ENCODE measurements at regions not wholly inside any gene's neighbourhood (a gene's known extent, or its start where the extent isn't known, plus 50 kb on each side); places are given as distances from the start of the nearest gene placed in this dataset.
"Not testable (repeated sequence)": the region's sequence is repeated elsewhere in the genome, so short reads cannot be mapped to it uniquely, and the experiment has no call there.

- Histone ChIP-seq H3K79me2 (ENCODE audit: low read length) (no peaks in the 10 kb centered on the region), H3K4me2 (ENCODE audit: low read depth, low read length) (no peak overlapping the region), H3K4me3 (ENCODE audit: low read length) (no peak overlapping the region), H3K27me3 (replicated peaks; ENCODE audit: insufficient read depth, low read length) (no peaks in the 10 kb centered on the region), H3K4me1 (ENCODE audit: low read length) (no peaks in the 10 kb centered on the region), H4K20me1 (ENCODE audit: insufficient read depth, low read length) (no peaks in the 10 kb centered on the region), H3K9ac (ENCODE audit: low read length) (no peak overlapping the region), H3F3A (ENCODE audit: insufficient read depth, low read length) (no peaks in the 10 kb centered on the region), H3K27ac (ENCODE audit: low read length) (no peak overlapping the region), H3K9me3 (replicated peaks; ENCODE audit: insufficient read depth, low read length) (no peaks in the 10 kb centered on the region), H3K36me3 (replicated peaks; ENCODE audit: insufficient read depth, low read length) (no peaks in the 10 kb centered on the region), H2AFZ (ENCODE audit: low read length) (no peak overlapping the region), H3K9me2 (replicated peaks; ENCODE audit: insufficient read depth, low read length) (no peaks in the 10 kb centered on the region)
- DNase-seq, result no peak
- TF ChIP-seq EZH2 (optimal IDR thresholded peaks at IDR 0.05; ENCODE audit: low read depth, low read length) (no peak), EZH2phosphoT487 (IDR thresholded peaks at IDR 0.05; ENCODE audit: low read length) (no peak)
- TF ChIP-seq, protein P1, sequence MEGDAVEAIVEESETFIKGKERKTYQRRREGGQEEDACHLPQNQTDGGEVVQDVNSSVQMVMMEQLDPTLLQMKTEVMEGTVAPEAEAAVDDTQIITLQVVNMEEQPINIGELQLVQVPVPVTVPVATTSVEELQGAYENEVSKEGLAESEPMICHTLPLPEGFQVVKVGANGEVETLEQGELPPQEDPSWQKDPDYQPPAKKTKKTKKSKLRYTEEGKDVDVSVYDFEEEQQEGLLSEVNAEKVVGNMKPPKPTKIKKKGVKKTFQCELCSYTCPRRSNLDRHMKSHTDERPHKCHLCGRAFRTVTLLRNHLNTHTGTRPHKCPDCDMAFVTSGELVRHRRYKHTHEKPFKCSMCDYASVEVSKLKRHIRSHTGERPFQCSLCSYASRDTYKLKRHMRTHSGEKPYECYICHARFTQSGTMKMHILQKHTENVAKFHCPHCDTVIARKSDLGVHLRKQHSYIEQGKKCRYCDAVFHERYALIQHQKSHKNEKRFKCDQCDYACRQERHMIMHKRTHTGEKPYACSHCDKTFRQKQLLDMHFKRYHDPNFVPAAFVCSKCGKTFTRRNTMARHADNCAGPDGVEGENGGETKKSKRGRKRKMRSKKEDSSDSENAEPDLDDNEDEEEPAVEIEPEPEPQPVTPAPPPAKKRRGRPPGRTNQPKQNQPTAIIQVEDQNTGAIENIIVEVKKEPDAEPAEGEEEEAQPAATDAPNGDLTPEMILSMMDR (IDR thresholded peaks at IDR 0.05; ENCODE audit: low read length), result no peak
These were observed 709.4 kb downstream of the PCDH17 start for GRCh38 chr13:58340895-58341294.

- Histone ChIP-seq H3K27ac (ENCODE audit: low read length) (no peak overlapping the region), H4K20me1 (ENCODE audit: insufficient read depth, low read length) (no peaks in the 10 kb centered on the region), H3K9me3 (replicated peaks; ENCODE audit: insufficient read depth, low read length) (no peaks in the 10 kb centered on the region), H3F3A (ENCODE audit: insufficient read depth, low read length) (no peaks in the 10 kb centered on the region), H3K36me3 (replicated peaks; ENCODE audit: insufficient read depth, low read length) (no peaks in the 10 kb centered on the region), H3K9ac (ENCODE audit: low read length) (no peak overlapping the region), H3K27me3 (replicated peaks; ENCODE audit: insufficient read depth, low read length) (no peaks in the 10 kb centered on the region), H2AFZ (ENCODE audit: low read length) (no peak overlapping the region), H3K4me3 (ENCODE audit: low read length) (no peak overlapping the region), H3K4me1 (ENCODE audit: low read length) (no peaks in the 10 kb centered on the region), H3K9me2 (replicated peaks; ENCODE audit: insufficient read depth, low read length) (no peaks in the 10 kb centered on the region), H3K79me2 (ENCODE audit: low read length) (no peaks in the 10 kb centered on the region), H3K4me2 (ENCODE audit: low read depth, low read length) (no peak overlapping the region)
- DNase-seq, result no peak
- TF ChIP-seq EZH2 (optimal IDR thresholded peaks at IDR 0.05; ENCODE audit: low read depth, low read length) (no peak), EZH2phosphoT487 (IDR thresholded peaks at IDR 0.05; ENCODE audit: low read length) (no peak)
- TF ChIP-seq, protein P1 (IDR thresholded peaks at IDR 0.05; ENCODE audit: low read length), result no peak
These were observed 709.8 kb downstream of the PCDH17 start for GRCh38 chr13:58341318-58341717.

GRCh38 chr13:58343076-58343475 is 711.5 kb downstream of the PCDH17 start:
- Histone ChIP-seq H3K9me2 (replicated peaks; ENCODE audit: insufficient read depth, low read length) (no peaks in the 10 kb centered on the region), H3K4me2 (ENCODE audit: low read depth, low read length) (no peak overlapping the region), H2AFZ (ENCODE audit: low read length) (no peak overlapping the region), H3K27ac (ENCODE audit: low read length) (no peak overlapping the region), H3F3A (ENCODE audit: insufficient read depth, low read length) (no peaks in the 10 kb centered on the region), H3K9ac (ENCODE audit: low read length) (no peak overlapping the region), H4K20me1 (ENCODE audit: insufficient read depth, low read length) (no peaks in the 10 kb centered on the region), H3K27me3 (replicated peaks; ENCODE audit: insufficient read depth, low read length) (no peaks in the 10 kb centered on the region), H3K9me3 (replicated peaks; ENCODE audit: insufficient read depth, low read length) (no peaks in the 10 kb centered on the region), H3K4me3 (ENCODE audit: low read length) (no peak overlapping the region), H3K79me2 (ENCODE audit: low read length) (no peaks in the 10 kb centered on the region), H3K36me3 (replicated peaks; ENCODE audit: insufficient read depth, low read length) (no peaks in the 10 kb centered on the region), H3K4me1 (ENCODE audit: low read length) (no peaks in the 10 kb centered on the region)
- DNase-seq, result no peak
- TF ChIP-seq EZH2phosphoT487 (IDR thresholded peaks at IDR 0.05; ENCODE audit: low read length), result no peak

- H4K20me1 ChIP-seq (ENCODE audit: insufficient read depth, low read length); H3K4me2 ChIP-seq (ENCODE audit: low read depth, low read length); H3K4me1 ChIP-seq (ENCODE audit: low read length); H3K27ac ChIP-seq (ENCODE audit: low read length); H3K36me3 ChIP-seq (replicated peaks; ENCODE audit: insufficient read depth, low read length); H3K27me3 ChIP-seq (replicated peaks; ENCODE audit: insufficient read depth, low read length); H3K79me2 ChIP-seq (ENCODE audit: low read length); H3K9me2 ChIP-seq (replicated peaks; ENCODE audit: insufficient read depth, low read length); H3K4me3 ChIP-seq (ENCODE audit: low read length); H3K9ac ChIP-seq (ENCODE audit: low read length); H2AFZ ChIP-seq (ENCODE audit: low read length); H3F3A ChIP-seq (ENCODE audit: insufficient read depth, low read length); H3K9me3 ChIP-seq (replicated peaks; ENCODE audit: insufficient read depth, low read length); DNase-seq: not testable (repeated sequence)
These were observed 720.6 kb downstream of the PCDH17 start for GRCh38 chr13:58352100-58352499.
